GM19023 (cell line): ENCODE measurements at regions not wholly inside any gene's neighbourhood (a gene's known extent, or its start where the extent isn't known, plus 50 kb on each side); places are given as distances from the start of the nearest gene placed in this dataset.
"Not testable (repeated sequence)": the region's sequence is repeated elsewhere in the genome, so short reads cannot be mapped to it uniquely, and the experiment has no call there.

Experiments used
- ATAC-seq: cut with Tn5 transposase; IDR thresholded peaks from one replicate; pipeline ENCODE4 v1.9.1; 2021; ENCODE audit warnings: mild to moderate bottlenecking, moderate library complexity; ENCODE audit not compliant: unreplicated experiment

DNA sequence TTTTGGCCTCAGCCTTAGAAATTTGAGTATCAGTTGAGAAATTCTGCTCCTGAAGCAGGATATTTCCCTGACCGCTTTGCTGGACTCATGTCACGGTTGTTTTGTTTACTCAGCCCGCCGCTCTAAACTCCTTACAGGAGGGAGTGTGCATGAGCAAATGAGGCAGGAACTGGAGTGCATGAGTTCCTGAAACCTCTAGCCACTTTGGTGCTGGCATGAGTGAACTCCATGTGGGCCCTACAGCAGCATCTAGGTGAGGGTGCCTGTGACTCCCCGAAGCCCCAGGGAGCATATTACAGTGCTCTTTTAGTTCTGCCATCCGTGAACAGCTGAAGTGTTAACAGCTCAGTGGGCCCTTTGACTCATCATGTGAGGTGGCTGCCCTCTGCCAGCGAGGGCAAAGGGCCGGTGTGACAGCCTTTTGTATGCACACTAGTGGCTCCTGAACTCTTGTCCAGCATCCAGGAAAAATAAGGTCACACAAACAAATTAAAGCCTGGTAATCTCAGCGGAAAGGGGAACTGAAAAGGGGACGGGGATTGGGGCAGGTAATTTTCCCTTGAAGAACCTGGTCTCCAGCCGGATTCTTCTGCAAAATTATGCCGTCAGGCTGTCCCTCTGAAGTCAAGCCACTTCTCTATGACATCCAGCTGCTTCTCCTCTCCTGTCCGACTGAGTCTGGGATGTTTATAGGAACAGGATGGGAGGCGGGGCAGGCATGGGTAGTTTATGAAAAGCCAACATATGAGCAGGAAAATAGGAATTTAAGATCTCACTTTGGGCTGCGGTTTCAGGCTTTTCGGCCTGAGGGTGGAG, 1668.7 kb downstream of the SUCLG1 start:
- ATAC-seq = no peak

GRCh38 chr2:82789851-82790205, 1669.3 kb downstream of the SUCLG1 start:
- no peak for ATAC-seq

DNA sequence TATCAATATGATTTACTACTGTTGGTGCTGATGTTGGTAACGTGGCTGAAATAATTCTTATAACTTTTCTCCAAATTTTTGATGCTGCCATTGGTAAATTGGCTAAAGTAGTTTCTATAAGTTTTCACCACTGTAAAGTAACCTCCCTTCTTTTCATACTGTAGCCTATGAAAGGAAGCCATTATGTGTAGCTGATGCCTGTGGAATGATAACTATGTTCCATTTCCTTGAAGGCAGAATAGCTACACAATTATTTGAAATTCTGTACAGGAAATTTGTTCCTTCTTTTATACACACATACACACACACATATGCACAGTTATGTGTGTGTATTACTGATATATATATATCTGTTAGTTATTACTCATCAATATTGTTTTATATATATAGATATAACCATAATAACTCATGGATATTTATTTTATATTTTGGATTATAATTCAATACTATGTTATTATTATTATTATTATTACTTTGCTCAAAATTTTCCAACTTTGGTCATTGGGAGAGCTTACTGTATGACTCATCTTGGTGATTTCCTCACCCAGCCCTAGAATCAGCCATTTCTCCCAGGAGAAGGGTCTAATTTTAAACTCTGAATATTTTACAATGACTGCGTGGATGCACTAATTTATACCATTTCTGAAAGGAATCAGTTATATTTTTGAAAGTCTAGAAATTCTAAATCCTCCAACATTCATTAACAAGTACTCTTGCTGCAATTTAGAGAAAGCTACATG, 1677.7 kb downstream of the SUCLG1 start:
- ATAC-seq = no peak

DNA sequence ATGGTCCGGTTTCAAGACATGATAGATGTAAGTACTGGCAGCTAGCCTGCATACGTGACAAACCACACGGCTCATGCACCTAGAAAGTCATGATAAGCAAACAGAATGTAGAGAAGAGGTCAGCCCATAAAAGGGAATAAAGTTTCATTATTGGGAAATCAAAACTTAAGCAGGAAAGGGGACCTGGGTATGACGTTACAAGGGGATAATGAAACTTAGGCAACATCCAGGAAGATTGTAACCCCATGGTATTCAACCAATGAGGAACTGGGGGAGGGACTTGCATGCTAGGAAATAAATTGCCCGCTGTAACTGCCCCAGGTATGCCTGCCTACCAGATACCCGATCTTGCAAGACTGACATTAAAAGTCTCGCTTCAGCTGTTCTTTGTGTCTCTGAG, 1679.0 kb downstream of the SUCLG1 start:
- ATAC-seq = no peak

GRCh38 chr2:82752396-82752795, 1706.7 kb downstream of the SUCLG1 start:
- ATAC-seq = no peak

DNA sequence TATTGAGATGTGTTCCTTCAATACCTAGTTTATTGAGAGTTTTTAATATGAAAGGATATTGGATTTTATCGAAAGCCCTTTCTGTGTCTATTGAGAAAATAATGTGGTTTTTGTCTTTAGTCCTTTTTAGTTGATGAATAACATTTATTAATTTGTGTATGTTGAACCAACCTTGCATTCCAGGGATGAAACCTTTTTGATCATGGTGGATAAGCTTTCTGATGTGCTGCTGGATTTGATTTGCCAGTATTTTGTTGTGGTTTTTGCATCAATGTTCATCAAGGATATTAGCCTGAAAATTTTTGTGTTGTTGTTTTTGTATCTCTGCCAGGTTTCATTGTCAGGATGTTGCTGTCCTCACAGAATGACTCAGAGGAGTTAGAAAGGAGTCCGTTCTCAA, 1710.4 kb downstream of the SUCLG1 start:
- no peak for ATAC-seq

DNA sequence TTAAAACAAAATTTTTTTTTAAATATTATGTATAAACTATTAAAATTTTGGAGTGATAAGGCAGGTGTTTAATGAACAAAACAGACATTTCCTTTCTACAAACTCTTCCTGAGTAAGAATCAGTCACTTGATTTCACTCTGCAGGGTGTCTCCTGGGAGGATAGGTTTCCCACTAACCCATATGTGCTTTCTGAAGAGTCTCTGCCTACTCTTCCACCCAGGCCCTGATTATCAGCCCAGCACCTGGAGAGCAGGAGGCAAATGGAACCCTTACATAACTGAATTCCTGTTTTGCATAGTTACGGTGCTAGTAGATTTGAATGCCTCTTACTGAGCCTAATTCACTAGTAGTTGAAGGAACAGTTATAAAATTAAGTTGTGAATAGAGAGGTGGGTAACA, 1718.6 kb downstream of the SUCLG1 start:
- ATAC-seq = no peak

DNA sequence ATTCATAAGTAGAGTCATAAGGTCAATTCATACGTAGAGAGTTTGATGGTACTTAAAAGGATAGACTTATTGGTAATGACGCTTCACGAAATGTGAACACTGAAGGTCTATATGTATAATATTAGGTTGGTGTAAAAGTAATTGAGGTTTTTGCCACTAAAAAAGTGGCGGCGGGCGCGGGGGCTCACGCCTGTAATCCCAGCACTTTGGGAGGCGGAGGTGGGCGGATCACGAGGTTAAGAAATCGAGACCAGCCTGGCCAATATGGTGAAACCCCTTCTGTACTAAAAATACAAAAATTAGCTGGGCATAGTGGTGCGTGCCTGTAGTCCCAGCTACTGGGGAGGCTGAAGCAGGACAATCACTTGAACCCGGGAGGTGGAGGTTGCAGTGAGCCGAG, 1721.1 kb downstream of the SUCLG1 start:
- not testable (repeated sequence) for ATAC-seq

DNA sequence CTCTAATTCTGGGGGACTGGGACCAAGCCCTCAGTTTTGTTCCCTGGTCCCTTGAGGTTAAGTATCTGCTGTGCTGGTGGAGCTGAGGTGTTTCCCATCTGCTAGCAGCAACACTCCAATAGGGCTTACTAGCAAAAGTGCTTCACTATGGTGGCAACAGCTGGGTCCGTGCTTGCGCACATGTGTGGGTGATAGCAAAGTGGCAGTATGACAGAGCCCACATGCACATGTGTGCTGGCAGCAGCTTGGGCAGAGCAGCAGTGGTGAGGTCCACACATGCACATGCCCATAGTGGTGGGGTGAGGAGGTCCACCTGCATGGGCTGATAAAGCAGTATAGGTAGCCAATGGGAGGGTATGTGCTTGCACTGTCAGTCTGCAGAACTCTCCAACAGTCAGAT, 1723.7 kb downstream of the SUCLG1 start:
- no peak for ATAC-seq

- ATAC-seq = no peak
Observed at GRCh38 chr2:82731824-82732223, 1727.3 kb downstream of the SUCLG1 start.

DNA sequence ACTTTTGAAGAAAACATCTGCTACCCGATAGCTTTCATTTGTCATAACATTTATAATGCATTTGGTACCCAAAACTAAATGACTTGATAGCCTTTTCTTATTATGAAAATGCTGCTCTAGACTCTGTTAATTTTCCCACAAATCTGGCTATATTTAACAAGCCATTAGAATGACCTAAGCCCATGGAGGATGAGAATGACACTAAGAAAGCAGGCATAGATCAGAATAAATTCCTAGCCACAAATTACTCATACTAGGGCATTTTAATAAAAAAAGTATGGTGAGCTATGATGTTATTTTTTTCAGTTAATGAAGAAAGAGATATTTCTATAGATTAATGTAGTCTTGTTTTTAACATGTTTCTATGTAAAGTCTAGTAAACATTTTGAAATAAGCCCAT, 1728.3 kb downstream of the SUCLG1 start:
- ATAC-seq = no peak

DNA sequence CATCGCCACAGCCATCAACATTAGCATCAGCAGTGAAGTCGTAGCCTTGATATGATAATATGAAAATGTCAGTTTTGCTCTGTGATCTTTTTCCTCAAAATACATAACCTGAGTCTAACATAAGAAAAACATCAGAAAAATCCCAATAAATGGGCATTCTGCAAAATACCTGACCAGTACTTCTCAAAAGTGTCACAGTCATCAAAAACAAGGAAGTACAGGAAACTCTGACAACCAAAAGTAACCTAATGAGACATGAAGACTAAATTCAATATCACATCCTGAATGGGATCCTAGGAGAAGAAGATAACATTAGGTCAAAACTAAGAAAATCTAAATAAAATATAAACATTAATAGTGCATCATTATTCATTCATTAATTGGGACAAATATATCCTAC, 1731.0 kb downstream of the SUCLG1 start:
- ATAC-seq = no peak

DNA sequence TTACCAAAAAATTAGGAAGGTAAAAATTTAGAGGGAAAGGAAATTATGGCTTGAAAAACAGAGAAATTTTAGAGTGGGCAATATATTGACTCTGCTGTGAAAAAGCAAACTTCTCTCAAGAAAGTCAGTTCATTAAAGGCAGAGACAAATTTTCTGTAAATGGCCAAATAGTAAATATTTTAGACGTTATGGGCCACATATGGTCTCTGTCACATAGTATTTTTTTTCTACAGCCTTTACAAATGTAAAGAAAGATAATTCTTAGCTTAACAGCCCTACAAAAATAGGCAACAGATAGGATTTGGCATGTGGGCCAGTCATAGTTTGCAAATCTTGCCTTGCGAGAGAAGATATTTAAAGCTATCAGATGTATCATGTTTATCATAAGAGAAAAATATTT, 1750.4 kb downstream of the SUCLG1 start:
- ATAC-seq = no peak

DNA sequence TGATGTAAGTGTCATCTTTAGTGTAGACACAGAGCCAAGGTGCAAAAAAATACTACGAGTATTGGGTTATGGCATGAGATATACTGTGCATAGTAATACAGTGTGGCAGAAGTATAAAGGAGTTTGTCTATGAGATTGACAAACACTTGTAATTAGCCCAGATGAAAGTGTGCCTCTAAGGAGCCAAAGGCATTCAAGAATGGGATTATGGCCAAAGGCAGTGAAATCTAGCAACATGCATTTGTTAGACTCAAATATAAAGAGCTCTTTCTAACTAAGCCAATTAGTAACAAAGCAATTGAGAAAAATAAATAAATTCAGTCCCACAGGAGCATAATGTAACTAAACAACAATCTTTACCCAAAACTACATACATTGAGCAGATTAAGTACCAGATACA, 1761.8 kb downstream of the SUCLG1 start:
- no peak for ATAC-seq

GRCh38 chr2:82694431-82694830, 1764.6 kb downstream of the SUCLG1 start:
- no peak for ATAC-seq

DNA sequence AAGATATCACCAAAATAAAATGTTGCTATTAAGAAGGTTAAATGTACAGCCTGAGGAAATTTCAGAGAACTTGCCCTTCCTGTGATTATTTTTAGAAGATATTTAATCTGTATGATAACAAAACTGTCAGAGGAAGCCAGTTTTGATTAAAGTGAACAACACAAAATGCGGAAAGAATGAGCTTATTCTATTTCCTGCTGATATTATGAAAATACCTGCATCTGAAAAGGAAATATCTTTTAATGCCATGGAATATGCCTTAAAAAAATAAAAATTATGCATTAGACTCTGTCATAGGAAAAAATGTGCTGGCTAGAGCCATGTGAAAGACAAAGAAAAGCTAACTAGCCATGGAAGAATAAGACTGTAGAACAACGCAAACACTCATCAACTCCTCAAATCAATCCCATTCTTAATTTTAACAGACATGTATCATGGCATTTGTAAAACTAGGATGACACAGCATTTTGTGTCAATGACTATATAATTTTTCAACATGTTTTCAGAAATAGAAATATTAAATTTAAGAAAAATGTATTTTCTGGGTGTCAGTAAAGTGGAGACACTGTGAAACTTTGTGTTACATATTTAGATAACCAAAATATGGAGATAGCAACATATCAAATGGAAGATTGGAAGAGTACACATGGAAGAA, 1768.2 kb downstream of the SUCLG1 start:
- ATAC-seq = no peak

GRCh38 chr2:82675186-82675585, 1783.9 kb downstream of the SUCLG1 start:
- no peak for ATAC-seq

DNA sequence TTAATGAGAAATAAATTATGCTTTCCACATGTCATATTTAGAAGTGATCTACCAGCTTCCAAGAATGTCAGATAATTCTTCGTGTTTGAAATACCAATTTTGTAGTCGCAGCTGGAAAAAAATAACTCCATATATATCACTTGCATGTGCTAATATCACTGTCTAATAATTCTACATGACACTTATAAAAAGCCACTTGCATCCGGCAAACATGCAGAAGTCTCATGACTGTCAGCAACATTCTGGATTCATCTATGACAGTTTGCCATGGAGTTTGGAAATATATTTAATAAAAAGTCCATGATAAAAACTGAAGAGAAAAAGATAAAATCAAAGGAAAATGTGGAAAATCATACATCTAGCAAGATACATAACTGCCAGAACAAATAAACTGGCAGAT, 1784.4 kb downstream of the SUCLG1 start:
- ATAC-seq = no peak

GRCh38 chr2:82667491-82667890, 1791.6 kb downstream of the SUCLG1 start:
- no peak for ATAC-seq

GRCh38 chr2:82665691-82666090, 1793.4 kb downstream of the SUCLG1 start:
- ATAC-seq = no peak

DNA sequence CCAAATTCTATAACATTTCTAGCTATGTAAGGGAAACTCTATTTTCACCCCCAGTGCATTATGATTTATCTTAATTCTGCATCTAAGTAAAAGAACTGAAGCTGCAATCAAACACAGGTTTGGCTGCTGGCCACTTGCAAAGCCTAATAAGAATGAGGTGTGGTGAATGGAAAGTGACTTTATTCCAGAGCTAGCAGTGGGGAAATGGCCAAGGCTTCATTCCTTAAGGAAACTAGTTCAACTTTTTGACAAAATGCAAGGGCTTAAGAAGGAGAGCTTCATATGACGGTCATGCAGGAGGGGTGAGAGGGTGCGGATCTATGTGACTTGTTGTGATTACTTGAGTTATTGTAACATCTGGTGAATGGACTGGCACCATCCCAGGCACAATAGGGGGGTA, 1802.0 kb downstream of the SUCLG1 start:
- no peak for ATAC-seq

DNA sequence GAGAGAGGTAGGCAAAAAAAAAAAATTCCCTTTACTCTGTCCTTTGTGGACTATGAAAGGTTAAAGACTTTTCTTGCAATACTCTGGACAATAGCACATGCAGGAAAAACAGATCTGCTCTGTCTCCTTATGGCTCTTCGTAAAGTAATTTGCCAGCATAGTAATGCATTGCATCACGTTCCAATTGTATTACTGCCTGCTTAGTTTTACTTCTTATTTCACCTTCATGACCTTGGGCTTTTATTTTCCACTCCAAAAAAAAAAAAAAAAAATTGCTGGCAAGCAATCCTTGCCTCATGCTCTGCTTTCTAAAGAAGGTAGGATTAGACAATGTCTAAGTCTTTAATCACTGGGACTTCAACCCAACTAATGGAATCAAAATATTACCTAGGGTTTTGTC, 1802.7 kb downstream of the SUCLG1 start:
- ATAC-seq = no peak
